GM18951 (cell line): ENCODE measurements at regions not wholly inside any gene's neighbourhood (a gene's known extent, or its start where the extent isn't known, plus 50 kb on each side); places are given as distances from the start of the nearest gene placed in this dataset.
"Not testable (repeated sequence)": the region's sequence is repeated elsewhere in the genome, so short reads cannot be mapped to it uniquely, and the experiment has no call there.

Experiments
- POLR2A ChIP-seq: IDR thresholded peaks from 4 replicates; pipeline ENCODE4 v1.6.1; 2011; ENCODE audit warnings: mild to moderate bottlenecking; ENCODE audit not compliant: insufficient read length, insufficient read depth; ENCODE audit errors: extremely low read depth
- in situ Hi-C: fragments of 300-500 bp; cut with MboI; formaldehyde crosslinking; loops from one replicate; pipeline ENCODE4 v1.12.0; 2022; ENCODE audit warnings: low sequenced_read_pairs, mixed read lengths, inconsistent platforms; ENCODE audit not compliant: unreplicated experiment

GRCh38 chr5:167061695-167062094, 1229.8 kb upstream of the WWC1 start:
- no peak for TF ChIP-seq POLR2A
- in situ Hi-C loops, result no loop called here

DNA sequence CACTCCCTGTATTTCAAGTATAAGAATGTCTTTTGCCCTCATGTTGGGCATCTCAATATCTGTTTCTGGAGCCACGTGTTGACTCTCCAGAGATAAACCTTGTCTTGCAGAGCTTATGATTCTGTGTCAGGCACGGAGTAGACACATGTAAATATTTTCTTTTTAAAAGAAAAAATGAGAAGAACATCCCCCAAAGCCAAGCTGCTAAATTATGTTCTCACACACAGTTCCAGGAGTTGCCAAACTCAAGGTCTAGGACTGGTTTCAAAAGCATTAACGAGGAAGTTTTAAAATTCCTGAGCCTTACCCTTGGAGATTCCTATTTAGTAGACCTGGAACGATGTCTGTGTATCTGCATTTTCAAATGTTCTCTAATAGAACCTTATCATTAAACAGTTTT, 1228.3 kb upstream of the WWC1 start:
- TF ChIP-seq POLR2A, result no peak
- in situ Hi-C loops, result no loop called here

DNA sequence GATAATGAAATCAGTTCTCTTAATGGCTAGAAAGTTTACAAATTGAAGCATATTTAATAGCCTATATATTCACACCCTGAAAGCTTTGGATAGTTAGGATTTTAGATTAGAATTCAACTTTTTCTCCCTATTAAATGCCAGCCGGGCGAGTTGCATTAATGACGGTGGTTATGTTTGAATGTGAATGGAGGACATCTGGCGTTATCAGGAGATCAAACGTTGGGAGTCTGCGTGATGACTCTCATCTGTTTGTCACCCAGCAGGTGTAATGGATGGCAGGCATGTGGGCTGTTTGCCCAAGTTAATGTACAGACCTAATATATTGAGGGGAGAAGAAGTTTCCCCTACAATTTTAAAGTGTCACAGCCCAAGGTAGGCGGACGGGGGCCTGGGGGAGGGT, 1227.7 kb upstream of the WWC1 start:
- in situ Hi-C loops, result no loop called here
- no peak for TF ChIP-seq POLR2A

GRCh38 chr5:167064198-167064776, 1227.2 kb upstream of the WWC1 start:
- in situ Hi-C loops, result no loop called here
- no peak for TF ChIP-seq POLR2A

- TF ChIP-seq POLR2A, result no peak
- in situ Hi-C loops, result no loop called here
Observed at GRCh38 chr5:167065794-167066193, 1225.7 kb upstream of the WWC1 start.

GRCh38 chr5:167071981-167072610, 1219.3 kb upstream of the WWC1 start:
- no peak for TF ChIP-seq POLR2A
- in situ Hi-C loops, result no loop called here

DNA sequence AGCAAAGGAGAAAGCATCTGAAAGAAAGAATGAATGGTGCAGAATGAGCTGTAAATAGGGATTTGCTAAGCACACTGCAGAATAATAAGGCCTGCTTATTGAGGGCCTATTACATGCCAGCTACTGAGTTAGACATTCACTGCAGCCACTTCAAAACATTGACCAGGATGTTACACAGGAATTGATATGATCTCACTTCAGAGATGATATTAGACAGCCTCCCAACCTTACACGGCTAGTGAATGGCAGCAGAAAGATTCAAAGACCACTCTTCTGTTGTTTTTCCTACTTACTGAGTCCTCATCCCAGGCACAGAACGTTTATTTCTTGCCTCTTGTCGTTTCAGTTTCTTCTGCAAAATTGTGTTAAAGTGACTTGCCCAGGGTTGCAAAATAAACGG, 1209.9 kb upstream of the WWC1 start:
- in situ Hi-C loops, result no loop called here
- no peak for TF ChIP-seq POLR2A

DNA sequence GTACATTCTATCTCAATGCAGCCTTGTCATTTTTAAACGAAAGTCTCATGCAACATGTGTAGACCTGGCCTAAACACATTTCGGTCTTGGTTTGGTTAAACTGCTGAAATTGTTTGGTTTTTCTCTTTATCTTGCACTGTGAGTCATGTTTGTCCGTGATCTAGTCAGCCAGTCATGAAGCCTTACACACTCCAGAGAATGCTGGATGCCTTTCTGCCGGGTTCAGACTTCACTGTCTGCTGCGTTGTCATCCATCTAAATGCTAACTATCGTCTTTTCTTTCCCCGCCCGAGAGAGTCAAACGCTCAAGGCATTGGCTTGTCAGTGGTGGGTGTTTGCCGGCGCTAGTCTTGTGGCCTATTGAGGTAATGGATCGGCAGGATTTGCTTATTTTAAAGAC, 1194.6 kb upstream of the WWC1 start:
- TF ChIP-seq POLR2A, result no peak
- in situ Hi-C loops, result no loop called here

DNA sequence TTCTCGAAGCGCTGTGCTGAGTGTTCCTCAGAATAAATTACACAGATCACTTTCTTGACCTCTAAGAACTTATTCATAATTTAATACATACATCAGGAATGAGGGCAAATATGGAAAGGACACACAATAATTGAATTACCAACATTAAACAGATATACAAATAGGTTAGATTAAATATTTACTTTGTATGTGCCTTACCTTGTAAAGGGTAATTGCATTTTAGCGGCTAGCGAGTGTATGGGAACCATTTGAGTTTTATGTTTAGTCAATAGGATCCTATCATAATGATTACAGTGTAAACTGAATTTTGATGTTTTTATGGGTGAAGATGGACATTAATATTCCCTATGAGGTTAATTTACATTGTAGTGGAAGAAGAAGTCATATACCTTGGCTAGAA, 1187.1 kb upstream of the WWC1 start:
- no peak for TF ChIP-seq POLR2A
- in situ Hi-C loops, result no loop called here

- no peak for TF ChIP-seq POLR2A
- in situ Hi-C loops, result no loop called here
Observed at GRCh38 chr5:167105941-167106340, 1185.5 kb upstream of the WWC1 start.

DNA sequence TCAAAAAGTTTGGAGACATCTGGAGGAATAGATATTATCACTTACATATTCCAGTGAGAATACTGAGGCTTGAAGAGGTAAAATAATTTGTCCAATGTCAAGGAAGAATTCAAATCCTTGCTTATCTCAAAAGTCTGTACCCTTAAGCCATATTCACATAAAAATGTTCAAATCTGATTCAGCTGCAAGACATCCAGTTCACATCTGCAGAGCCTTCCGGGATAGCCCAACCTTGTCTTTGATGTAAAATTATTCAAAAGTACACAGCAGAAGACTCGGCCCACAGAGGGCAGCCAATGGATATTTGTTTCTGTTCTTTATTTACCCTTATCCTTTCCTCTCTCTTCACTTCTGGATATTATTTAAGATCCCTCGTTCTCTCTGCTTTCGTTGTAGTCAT, 1183.8 kb upstream of the WWC1 start:
- in situ Hi-C loops, result no loop called here
- TF ChIP-seq POLR2A, result no peak

- in situ Hi-C loops, result not testable (repeated sequence)
Observed at GRCh38 chr5:167108266-167108665, 1183.2 kb upstream of the WWC1 start.

DNA sequence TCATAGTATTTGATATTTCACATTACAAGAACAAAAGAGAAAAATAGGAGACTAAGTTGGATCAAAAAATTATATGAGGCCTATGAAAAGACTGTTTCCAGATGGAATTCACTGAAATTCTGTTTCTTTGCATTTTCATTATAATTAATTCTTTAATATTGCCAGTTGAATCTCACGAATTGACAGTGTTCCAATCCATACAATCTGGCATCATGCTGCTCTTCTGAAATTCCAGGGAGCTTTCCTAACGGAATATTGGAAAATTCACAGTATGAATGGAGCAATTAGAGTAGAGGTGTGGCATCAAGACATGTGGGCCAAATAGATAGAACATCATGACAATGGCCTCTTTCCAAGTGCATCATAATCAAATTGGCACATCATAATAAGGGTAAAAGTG, 1178.9 kb upstream of the WWC1 start:
- in situ Hi-C loops, result no loop called here
- no peak for TF ChIP-seq POLR2A

DNA sequence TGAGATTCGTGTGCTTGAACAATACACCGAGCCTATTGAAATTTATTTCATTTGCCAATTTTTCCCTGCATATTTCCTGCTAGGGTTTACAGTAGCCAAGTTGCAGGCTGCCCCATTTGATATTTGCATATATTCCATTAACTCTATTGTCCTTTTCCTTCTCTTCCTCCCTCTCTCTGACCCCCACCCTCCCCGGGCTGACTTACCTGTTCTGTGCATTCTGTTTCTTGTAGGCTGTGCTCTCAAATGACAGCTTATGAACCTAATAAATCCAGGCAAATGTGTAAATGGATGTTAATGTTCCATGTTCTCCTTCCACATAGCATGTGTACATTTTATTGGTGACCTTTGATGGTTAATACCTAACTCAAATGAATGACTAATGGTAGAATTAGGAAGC, 1169.2 kb upstream of the WWC1 start:
- in situ Hi-C loops, result no loop called here
- no peak for TF ChIP-seq POLR2A

GRCh38 chr5:167123126-167123525, 1168.3 kb upstream of the WWC1 start:
- TF ChIP-seq POLR2A, result no peak
- in situ Hi-C loops, result no loop called here
